HEK293T (cell line): ENCODE measurements at regions not wholly inside any gene's neighbourhood (a gene's known extent, or its start where the extent isn't known, plus 50 kb on each side); places are given as distances from the start of the nearest gene placed in this dataset.

Source experiments
- ARNT ChIP-seq: fragments of 450-650 bp; IDR thresholded peaks from 2 replicates; pipeline ENCODE4 v1.6.1; 2017; ENCODE audit warnings: mild to moderate bottlenecking
- BHLHE40 ChIP-seq: fragments of 450-650 bp; IDR thresholded peaks from 2 replicates; pipeline ENCODE4 v1.6.1; 2016; ENCODE audit warnings: mild to moderate bottlenecking, moderate library complexity, borderline replicate concordance
- ELF4 ChIP-seq: fragments of 450-650 bp; IDR thresholded peaks from 2 replicates; pipeline ENCODE4 v1.6.1; 2017; ENCODE audit warnings: antibody characterized with exemption
- FOXA1 ChIP-seq: fragments of 450-650 bp; IDR thresholded peaks from 2 replicates; pipeline ENCODE4 v1.6.1; 2016; ENCODE audit warnings: mild to moderate bottlenecking
- FOXM1 ChIP-seq: fragments of 450-650 bp; IDR thresholded peaks from 2 replicates; pipeline ENCODE4 v1.6.1; 2017; ENCODE audit warnings: mild to moderate bottlenecking, borderline replicate concordance
- HDGF ChIP-seq: fragments of 450-650 bp; IDR thresholded peaks from 2 replicates; pipeline ENCODE4 v1.6.1; 2017; ENCODE audit warnings: antibody characterized with exemption, borderline replicate concordance
- L3MBTL2 ChIP-seq: fragments of 450-650 bp; conservative IDR thresholded peaks from 2 replicates; pipeline ENCODE4 v1.6.1; 2016; ENCODE audit warnings: mild to moderate bottlenecking
- LEF1 ChIP-seq: fragments of 450-650 bp; IDR thresholded peaks from 2 replicates; pipeline ENCODE4 v1.6.1; 2017; ENCODE audit warnings: mild to moderate bottlenecking, borderline replicate concordance
- NFRKB ChIP-seq: fragments of 450-650 bp; IDR thresholded peaks from 2 replicates; pipeline ENCODE4 v1.6.1; 2016; ENCODE audit warnings: mild to moderate bottlenecking, moderate library complexity
- SP1 ChIP-seq: fragments of 450-650 bp; IDR thresholded peaks from 2 replicates; pipeline ENCODE4 v1.6.1; 2017
- SUZ12 ChIP-seq: fragments of 450-650 bp; IDR thresholded peaks from 2 replicates; pipeline ENCODE4 v1.6.1; 2016; ENCODE audit warnings: mild to moderate bottlenecking
- TARDBP ChIP-seq: fragments of 450-650 bp; IDR thresholded peaks from 2 replicates; pipeline ENCODE4 v1.6.1; 2016
- ZNF384 ChIP-seq: fragments of 450-650 bp; IDR thresholded peaks from 2 replicates; pipeline ENCODE4 v1.6.1; 2016
- TF ChIP-seq, protein P1 (sequence below): fragments of 450-650 bp; IDR thresholded peaks from 2 replicates; pipeline ENCODE4 v1.6.1; 2016

DNA sequence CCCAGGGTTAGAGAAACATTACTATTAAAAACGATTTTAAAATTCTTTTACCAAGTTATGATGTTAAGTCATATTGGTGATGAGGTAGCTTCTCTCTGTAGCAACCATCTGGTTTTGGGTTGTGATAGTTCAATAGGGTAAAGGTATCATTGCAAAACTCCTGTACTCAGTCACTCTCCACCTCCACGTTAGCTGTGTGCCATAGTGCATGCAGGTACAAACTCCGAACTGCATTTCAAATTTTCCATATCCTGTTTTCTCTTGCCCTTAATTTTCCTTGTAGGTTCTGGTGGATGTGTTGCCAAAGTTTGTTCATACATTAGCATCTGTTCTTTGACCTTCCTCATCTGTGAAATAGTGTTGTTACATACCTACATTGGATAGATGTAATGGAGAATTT lies 53.1 kb upstream of the ARRDC3 start:
- no peak for TF ChIP-seq LEF1
- no peak for TF ChIP-seq SUZ12
- TF ChIP-seq HDGF: no peak
- TF ChIP-seq TARDBP: no peak
- no peak for TF ChIP-seq ELF4
- no peak for TF ChIP-seq FOXA1
- no peak for TF ChIP-seq NFRKB
- no peak for TF ChIP-seq L3MBTL2
- no peak for TF ChIP-seq ZNF384
- TF ChIP-seq, protein P1, sequence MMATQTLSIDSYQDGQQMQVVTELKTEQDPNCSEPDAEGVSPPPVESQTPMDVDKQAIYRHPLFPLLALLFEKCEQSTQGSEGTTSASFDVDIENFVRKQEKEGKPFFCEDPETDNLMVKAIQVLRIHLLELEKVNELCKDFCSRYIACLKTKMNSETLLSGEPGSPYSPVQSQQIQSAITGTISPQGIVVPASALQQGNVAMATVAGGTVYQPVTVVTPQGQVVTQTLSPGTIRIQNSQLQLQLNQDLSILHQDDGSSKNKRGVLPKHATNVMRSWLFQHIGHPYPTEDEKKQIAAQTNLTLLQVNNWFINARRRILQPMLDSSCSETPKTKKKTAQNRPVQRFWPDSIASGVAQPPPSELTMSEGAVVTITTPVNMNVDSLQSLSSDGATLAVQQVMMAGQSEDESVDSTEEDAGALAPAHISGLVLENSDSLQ: no peak
- TF ChIP-seq FOXM1: no peak
- no peak for TF ChIP-seq SP1
- TF ChIP-seq ARNT: no peak
- TF ChIP-seq BHLHE40: no peak
